Panc1 (cell line): ENCODE measurements at regions not wholly inside any gene's neighbourhood (a gene's known extent, or its start where the extent isn't known, plus 50 kb on each side); places are given as distances from the start of the nearest gene placed in this dataset.

ENCODE experiments used
- ATAC-seq: fragments of 200-7000 bp; cut with Tn5 transposase; 2 replicates; pipeline ENCODE4 v1.9.1; 2020; ENCODE audit warnings: mild to moderate bottlenecking, moderate library complexity
- BruUV-seq: library from RNA; stranded (reverse); fragments of 400-500 nt; replicated peaks from 2 replicates; lab custom pipeline; 2021; lab: Mats Ljungman, UMichigan
- CTCF ChIA-PET: fragments of 300-600 bp; sonication (Branson Sonifier 250); formaldehyde crosslinking; loops from one replicate; lab custom pipeline; 2022; ENCODE audit warnings: antibody characterized with exemption; lab: Charles Lee
- POLR2A ChIA-PET: fragments of 300-600 bp; sonication (Branson Sonifier 250); formaldehyde crosslinking; loops from one replicate; lab custom pipeline; 2022; ENCODE audit warnings: antibody characterized with exemption; lab: Charles Lee
- DNase-seq: peaks from one replicate; pipeline ENCODE4 v3.0.0-alpha.2; 2010; ENCODE audit warnings: low read depth, low spot score
- H3K27ac ChIP-seq: 2 replicates; pipeline ENCODE4 v1.5.1; 2011; ENCODE audit warnings: mild to moderate bottlenecking, low read length, inconsistent platforms
- H3K27me3 ChIP-seq: fragments of 200-500 bp; sonication (Bioruptor generic); 2 replicates; pipeline ENCODE4 v1.6.0; 2014; ENCODE audit warnings: low read length, inconsistent platforms; ENCODE audit not compliant: control insufficient read depth, insufficient read depth
- H3K36me3 ChIP-seq: fragments of 200-500 bp; sonication (Bioruptor generic); 2 replicates; pipeline ENCODE4 v1.5.1; 2014; ENCODE audit warnings: inconsistent platforms, mild to moderate bottlenecking, low read length, moderate library complexity; ENCODE audit not compliant: control insufficient read depth, insufficient read depth
- H3K4me1 ChIP-seq: 2 replicates; pipeline ENCODE4 v1.5.1; 2011; ENCODE audit warnings: inconsistent platforms, mild to moderate bottlenecking, low read length, moderate library complexity; ENCODE audit not compliant: control insufficient read depth, insufficient read depth
- H3K4me3 ChIP-seq, 2 experiments: 2 replicates each; pipeline ENCODE4 v1.5.1; 2011 to 2012; ENCODE audit warnings: low read depth in 2 of 2, low read length in 2 of 2, mild to moderate bottlenecking in 2 of 2, inconsistent platforms in 1 of 2, moderate library complexity in 1 of 2
- H3K9me3 ChIP-seq: fragments of 200-500 bp; sonication (Bioruptor generic); 2 replicates; pipeline ENCODE4 v1.5.1; 2014; ENCODE audit warnings: low read depth, mild to moderate bottlenecking, inconsistent platforms, low read length, moderate library complexity; ENCODE audit not compliant: control insufficient read depth, insufficient read depth
- POLR2AphosphoS5 ChIP-seq: IDR thresholded peaks from 2 replicates; pipeline ENCODE4 v1.6.1; 2012; ENCODE audit warnings: mild to moderate bottlenecking, low read depth, low read length, moderate library complexity
- TCF7L2 ChIP-seq: IDR thresholded peaks from 2 replicates; pipeline ENCODE4 v1.6.1; 2011; ENCODE audit warnings: mild to moderate bottlenecking, low read depth, low read length, inconsistent platforms
- in situ Hi-C: cut with HindIII; loops from 2 replicates; pipeline ENCODE4 v1.10.0; 2016; ENCODE audit warnings: low sequenced_read_pairs, low pct_unique_long_range_greater_than_20kb
- intact Hi-C: fragments of 100-400 bp; cut with micrococcal nuclease; formaldehyde crosslinking; loops from one replicate; pipeline ENCODE4 v1.10.0; 2022; ENCODE audit not compliant: unreplicated experiment
- TF ChIP-seq, protein P1 (sequence below), 2 experiments: IDR thresholded peaks; 2 replicates each; pipeline ENCODE4 v1.6.1; 2011 to 2012; ENCODE audit warnings: low read depth in 2 of 2, control low read depth in 1 of 2, low read length in 1 of 2, mild to moderate bottlenecking in 1 of 2, moderate library complexity in 1 of 2; ENCODE audit not compliant: insufficient read depth in 1 of 2
- TF ChIP-seq, protein P2 (sequence below): fragments of 450-650 bp; IDR thresholded peaks from 2 replicates; pipeline ENCODE4 v1.5.1; 2017; ENCODE audit warnings: mild to moderate bottlenecking

DNA sequence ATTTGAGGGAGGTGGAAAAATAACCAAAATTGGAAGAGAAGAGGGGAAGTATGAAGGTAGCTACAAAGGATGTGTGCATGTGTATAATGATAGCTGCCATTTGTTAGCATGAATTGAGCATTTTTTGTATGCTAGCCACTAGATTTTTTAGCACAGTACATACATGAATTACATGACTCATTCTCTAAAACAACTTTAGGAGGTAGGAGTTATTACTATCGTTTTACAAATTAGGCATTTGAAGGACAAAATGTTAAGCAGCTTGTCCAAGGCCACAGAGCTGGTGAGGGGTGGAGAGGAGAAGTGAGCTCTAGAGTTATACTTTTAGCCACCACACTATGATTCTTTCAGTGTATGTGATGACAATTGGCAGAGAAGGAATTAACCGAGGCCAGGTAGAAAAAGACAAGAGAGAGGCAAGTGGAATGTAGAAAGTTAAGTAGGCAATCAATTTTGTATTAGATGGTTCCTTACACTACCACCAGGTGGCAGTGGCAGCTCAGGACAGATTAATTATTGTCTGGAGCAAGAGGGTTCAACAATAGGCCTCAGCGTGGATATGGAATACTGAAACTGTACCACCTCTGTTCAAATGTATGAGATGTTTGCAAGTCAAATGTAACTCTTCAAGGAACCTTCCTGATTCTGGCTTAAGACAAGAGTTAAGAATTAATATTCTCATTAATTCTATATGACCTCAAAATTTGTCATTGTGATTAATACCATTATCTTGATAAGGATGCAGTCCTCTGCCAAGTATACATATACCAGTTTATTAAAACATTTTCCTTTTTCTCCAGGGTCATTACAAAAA is 128.0 kb downstream of the MBL2 start:
- ATAC-seq, result peak; percentile 75
- Histone ChIP-seq H3K27me3 (no peaks in the 10 kb centered on the region), H3K4me3 (no peak overlapping the region), H3K4me1 (no peaks in the 10 kb centered on the region), H3K36me3 (no peaks in the 10 kb centered on the region), H3K9me3 (no peaks in the 10 kb centered on the region; the same call in 1 of the 2 replicates), H3K27ac (peak overlapping the region; percentile 52; the same call in 1 of the 2 replicates)
- peak; percentile 28 for DNase-seq
- no peak for TF ChIP-seq POLR2AphosphoS5
- TF ChIP-seq, protein P1, sequence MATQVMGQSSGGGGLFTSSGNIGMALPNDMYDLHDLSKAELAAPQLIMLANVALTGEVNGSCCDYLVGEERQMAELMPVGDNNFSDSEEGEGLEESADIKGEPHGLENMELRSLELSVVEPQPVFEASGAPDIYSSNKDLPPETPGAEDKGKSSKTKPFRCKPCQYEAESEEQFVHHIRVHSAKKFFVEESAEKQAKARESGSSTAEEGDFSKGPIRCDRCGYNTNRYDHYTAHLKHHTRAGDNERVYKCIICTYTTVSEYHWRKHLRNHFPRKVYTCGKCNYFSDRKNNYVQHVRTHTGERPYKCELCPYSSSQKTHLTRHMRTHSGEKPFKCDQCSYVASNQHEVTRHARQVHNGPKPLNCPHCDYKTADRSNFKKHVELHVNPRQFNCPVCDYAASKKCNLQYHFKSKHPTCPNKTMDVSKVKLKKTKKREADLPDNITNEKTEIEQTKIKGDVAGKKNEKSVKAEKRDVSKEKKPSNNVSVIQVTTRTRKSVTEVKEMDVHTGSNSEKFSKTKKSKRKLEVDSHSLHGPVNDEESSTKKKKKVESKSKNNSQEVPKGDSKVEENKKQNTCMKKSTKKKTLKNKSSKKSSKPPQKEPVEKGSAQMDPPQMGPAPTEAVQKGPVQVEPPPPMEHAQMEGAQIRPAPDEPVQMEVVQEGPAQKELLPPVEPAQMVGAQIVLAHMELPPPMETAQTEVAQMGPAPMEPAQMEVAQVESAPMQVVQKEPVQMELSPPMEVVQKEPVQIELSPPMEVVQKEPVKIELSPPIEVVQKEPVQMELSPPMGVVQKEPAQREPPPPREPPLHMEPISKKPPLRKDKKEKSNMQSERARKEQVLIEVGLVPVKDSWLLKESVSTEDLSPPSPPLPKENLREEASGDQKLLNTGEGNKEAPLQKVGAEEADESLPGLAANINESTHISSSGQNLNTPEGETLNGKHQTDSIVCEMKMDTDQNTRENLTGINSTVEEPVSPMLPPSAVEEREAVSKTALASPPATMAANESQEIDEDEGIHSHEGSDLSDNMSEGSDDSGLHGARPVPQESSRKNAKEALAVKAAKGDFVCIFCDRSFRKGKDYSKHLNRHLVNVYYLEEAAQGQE (IDR thresholded peaks at IDR 0.05; ENCODE audit: insufficient read depth in 1 of 2, low read depth in 2 of 2, low read length in 1 of 2), result no peak
- TF ChIP-seq, protein P2, sequence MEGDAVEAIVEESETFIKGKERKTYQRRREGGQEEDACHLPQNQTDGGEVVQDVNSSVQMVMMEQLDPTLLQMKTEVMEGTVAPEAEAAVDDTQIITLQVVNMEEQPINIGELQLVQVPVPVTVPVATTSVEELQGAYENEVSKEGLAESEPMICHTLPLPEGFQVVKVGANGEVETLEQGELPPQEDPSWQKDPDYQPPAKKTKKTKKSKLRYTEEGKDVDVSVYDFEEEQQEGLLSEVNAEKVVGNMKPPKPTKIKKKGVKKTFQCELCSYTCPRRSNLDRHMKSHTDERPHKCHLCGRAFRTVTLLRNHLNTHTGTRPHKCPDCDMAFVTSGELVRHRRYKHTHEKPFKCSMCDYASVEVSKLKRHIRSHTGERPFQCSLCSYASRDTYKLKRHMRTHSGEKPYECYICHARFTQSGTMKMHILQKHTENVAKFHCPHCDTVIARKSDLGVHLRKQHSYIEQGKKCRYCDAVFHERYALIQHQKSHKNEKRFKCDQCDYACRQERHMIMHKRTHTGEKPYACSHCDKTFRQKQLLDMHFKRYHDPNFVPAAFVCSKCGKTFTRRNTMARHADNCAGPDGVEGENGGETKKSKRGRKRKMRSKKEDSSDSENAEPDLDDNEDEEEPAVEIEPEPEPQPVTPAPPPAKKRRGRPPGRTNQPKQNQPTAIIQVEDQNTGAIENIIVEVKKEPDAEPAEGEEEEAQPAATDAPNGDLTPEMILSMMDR, result peak; percentile 83
- in situ Hi-C loops, result no loop called here
- ChIA-PET CTCF (interaction anchor here (0.6 to 1.0 kb wide), 5 partner anchors 9 to 428 kb away, joined by 3 to 13 read pairs (median 5); no protein-coding TSS in a partner anchor), POLR2A (interaction anchor here (0.6 to 0.7 kb wide), 2 partner anchors 159 to 171 kb away, joined by 3 read pairs; no protein-coding TSS in a partner anchor)
- intact Hi-C loops, result loop anchor here (1.0 to 2.0 kb wide), 2 partner anchors 85 to 136 kb away; no protein-coding TSS in a partner anchor
- no TSS peak for BruUV-seq

DNA sequence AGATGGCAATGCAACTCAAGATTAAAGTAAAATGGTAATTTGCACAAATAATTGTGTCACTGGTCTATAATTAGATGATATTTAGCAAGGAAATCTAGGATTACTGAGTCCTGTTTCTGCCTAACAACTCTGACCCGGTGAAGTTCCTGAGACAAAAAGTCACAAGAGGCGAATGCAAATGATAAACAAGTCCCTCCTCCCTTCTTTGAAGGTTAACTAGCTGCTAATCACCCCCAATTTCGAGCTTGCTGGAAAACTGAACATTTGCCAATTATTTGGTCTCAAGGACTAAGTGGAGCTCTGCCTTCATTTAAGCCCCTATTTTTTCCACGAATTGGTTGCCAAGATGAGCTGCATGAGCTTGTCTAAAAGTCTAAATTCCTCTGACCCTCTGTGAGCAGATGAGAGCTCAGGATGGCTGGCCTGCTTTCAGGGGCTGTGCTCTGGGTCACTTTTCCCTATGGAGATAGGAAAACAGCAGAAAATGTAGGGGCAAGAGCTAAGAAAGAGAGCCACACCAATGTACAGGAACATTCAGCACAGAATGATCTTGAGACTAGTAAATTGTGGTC is 127.3 kb downstream of the MBL2 start:
- ATAC-seq (peak; percentile 63; the same call in 1 of the 2 replicates), DNase-seq (no peak)
- POLR2A ChIA-PET, result no interaction called here
- TF ChIP-seq POLR2AphosphoS5 (no peak), TCF7L2 (no peak)
- Histone ChIP-seq H3K27ac (peak overlapping the region; percentile 37), H3K4me1 (no peaks in the 10 kb centered on the region), H3K4me3 (no peak overlapping the region), H3K36me3 (no peaks in the 10 kb centered on the region), H3K9me3 (no peaks in the 10 kb centered on the region; the same call in 1 of the 2 replicates), H3K27me3 (no peaks in the 10 kb centered on the region)
- CTCF ChIA-PET, result interaction anchor here (1.0 kb wide), 1 partner anchor 135 kb away, joined by 3 read pairs; no protein-coding TSS in a partner anchor
- in situ Hi-C loops, result no loop called here
- intact Hi-C loops, result loop anchor here (2.0 kb wide), 1 partner anchor 136 kb away; no protein-coding TSS in a partner anchor
- no TSS peak for BruUV-seq
